DMS79 treated with DMSO at 0.1 percent for 48 hours (cell line): ENCODE measurements at regions not wholly inside any gene's neighbourhood (a gene's known extent, or its start where the extent isn't known, plus 50 kb on each side); places are given as distances from the start of the nearest gene placed in this dataset.

Experiments
- DNase-seq: peaks from one replicate; lab custom pipeline; 2025; lab: John Stamatoyannopoulos, UW

DNA sequence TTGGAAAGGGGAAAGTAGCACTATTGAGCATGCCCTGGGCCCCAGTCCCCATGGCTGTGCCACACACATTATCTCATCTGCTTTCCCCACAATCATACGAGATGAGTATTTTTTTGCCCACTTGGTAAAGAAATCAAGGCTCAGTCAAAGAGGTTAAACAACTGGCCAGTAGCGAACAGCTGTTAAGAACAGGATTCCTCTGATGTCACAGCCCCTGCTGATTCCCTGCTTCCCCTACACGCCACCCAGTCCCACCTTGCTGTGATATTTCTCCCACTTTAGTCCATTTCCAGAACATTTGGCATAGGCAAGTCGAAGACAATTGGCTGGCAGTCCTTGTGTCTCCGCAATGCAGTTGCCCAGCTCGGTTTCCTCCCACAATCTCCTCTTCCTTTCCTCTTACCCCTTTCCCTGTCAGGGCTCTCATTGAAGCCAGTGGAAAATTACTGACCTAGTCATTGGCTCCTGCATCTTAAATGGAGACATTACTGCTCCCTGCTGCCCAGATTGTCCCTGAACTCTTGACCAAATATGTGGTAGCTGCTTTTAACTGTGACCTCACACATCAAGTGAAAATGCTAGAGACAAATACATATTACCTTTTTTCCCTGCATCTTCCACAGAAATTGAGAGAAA lies 56.5 kb upstream of the EEPD1 start:
- no peak for DNase-seq

DNA sequence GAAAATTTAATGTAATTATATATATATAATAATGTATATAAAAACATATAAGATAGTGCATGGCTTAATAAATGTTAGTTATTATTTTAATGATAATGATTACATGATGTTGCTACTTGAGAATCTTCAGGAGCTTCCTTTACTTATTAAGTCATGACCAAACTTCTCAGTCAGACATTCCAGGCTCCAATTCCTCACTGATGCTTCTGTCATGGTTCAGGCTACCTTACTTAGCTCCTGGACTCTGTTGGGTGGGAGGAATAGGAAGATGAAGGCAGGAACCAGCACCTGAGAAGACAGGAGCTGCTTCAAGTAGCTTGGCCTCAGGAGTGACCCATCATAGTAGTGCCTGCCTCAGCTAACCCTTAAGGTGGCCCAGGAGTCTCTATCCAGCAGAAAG lies 55.0 kb upstream of the EEPD1 start:
- no peak for DNase-seq

DNA sequence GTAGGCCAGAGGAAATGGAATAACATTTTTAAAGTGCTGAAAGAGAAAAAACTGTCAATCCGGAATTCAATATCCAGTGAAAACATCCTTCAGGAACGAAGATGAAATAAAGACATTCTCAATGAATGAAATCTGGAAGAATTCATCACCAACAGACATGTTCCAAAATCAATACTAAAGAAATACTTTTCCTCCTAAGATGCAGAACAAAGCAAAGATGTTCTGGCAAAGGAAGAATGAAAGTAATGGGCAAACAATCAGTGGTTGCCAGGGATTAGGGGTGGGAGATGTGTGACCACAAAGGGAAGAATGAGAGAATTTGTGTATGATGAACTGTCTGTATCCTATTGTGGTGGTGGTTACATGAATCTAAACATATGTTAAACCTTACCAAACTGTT lies 52.8 kb upstream of the EEPD1 start:
- DNase-seq = no peak

DNA sequence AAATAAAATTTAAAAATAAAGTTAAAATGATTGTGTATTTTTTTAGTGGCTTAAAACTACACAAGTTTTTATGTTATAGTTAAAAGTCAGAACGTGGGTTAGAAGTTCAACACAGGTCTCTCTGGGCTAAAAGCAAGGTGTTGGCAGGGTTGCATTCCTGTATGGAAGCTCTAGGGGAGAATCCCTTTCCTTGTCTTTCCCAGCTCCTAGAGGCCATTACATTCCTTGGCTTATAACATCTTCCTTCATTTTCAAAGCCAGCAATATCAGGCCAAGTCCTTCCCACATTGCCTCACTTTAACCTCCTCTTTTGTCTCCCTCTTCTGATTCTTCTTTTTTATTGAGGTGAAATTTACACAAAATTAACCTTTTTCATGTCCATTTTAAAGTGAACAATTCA lies 52.4 kb upstream of the EEPD1 start:
- DNase-seq = no peak
